HEK293T (cell line): ENCODE measurements at regions not wholly inside any gene's neighbourhood (a gene's known extent, or its start where the extent isn't known, plus 50 kb on each side); places are given as distances from the start of the nearest gene placed in this dataset.
A peak's percentile ranks its signal among the peaks of the same experiment; 100 is the strongest.

Experiments
- CTCF ChIA-PET: fragments of 350-600 bp; formaldehyde crosslinking; extraction: SDS; loops from one replicate; lab custom pipeline; 2021; ENCODE audit warnings: antibody characterized with exemption, inconsistent platforms; lab: Yijun Ruan, JAX
- POLR2A ChIA-PET: fragments of 350-600 bp; formaldehyde crosslinking; extraction: SDS; loops from one replicate; lab custom pipeline; 2020; ENCODE audit warnings: antibody characterized with exemption, inconsistent platforms; lab: Yijun Ruan, JAX
- DNase-seq: peaks from one replicate; pipeline ENCODE4 v3.0.0; 2012; ENCODE audit warnings: mixed read lengths; ENCODE audit errors: extremely low spot score
- ARNT ChIP-seq: fragments of 450-650 bp; IDR thresholded peaks from 2 replicates; pipeline ENCODE4 v1.6.1; 2017; ENCODE audit warnings: mild to moderate bottlenecking
- BHLHE40 ChIP-seq: fragments of 450-650 bp; IDR thresholded peaks from 2 replicates; pipeline ENCODE4 v1.6.1; 2016; ENCODE audit warnings: mild to moderate bottlenecking, moderate library complexity, borderline replicate concordance
- CTBP1 ChIP-seq: fragments of 450-650 bp; IDR thresholded peaks from 2 replicates; pipeline ENCODE4 v1.6.1; 2016; ENCODE audit warnings: borderline replicate concordance
- ELF4 ChIP-seq: fragments of 450-650 bp; IDR thresholded peaks from 2 replicates; pipeline ENCODE4 v1.6.1; 2017; ENCODE audit warnings: antibody characterized with exemption
- FOXA1 ChIP-seq: fragments of 450-650 bp; IDR thresholded peaks from 2 replicates; pipeline ENCODE4 v1.6.1; 2016; ENCODE audit warnings: mild to moderate bottlenecking
- FOXK2 ChIP-seq: fragments of 450-650 bp; IDR thresholded peaks from 2 replicates; pipeline ENCODE4 v1.6.1; 2016; ENCODE audit warnings: mild to moderate bottlenecking
- FOXM1 ChIP-seq: fragments of 450-650 bp; IDR thresholded peaks from 2 replicates; pipeline ENCODE4 v1.6.1; 2017; ENCODE audit warnings: mild to moderate bottlenecking, borderline replicate concordance
- HDGF ChIP-seq: fragments of 450-650 bp; IDR thresholded peaks from 2 replicates; pipeline ENCODE4 v1.6.1; 2017; ENCODE audit warnings: antibody characterized with exemption, borderline replicate concordance
- L3MBTL2 ChIP-seq: fragments of 450-650 bp; conservative IDR thresholded peaks from 2 replicates; pipeline ENCODE4 v1.6.1; 2016; ENCODE audit warnings: mild to moderate bottlenecking
- LEF1 ChIP-seq: fragments of 450-650 bp; IDR thresholded peaks from 2 replicates; pipeline ENCODE4 v1.6.1; 2017; ENCODE audit warnings: mild to moderate bottlenecking, borderline replicate concordance
- NFRKB ChIP-seq: fragments of 450-650 bp; IDR thresholded peaks from 2 replicates; pipeline ENCODE4 v1.6.1; 2016; ENCODE audit warnings: mild to moderate bottlenecking, moderate library complexity
- SP1 ChIP-seq: fragments of 450-650 bp; IDR thresholded peaks from 2 replicates; pipeline ENCODE4 v1.6.1; 2017
- SUZ12 ChIP-seq: fragments of 450-650 bp; IDR thresholded peaks from 2 replicates; pipeline ENCODE4 v1.6.1; 2016; ENCODE audit warnings: mild to moderate bottlenecking
- TARDBP ChIP-seq: fragments of 450-650 bp; IDR thresholded peaks from 2 replicates; pipeline ENCODE4 v1.6.1; 2016
- ZNF384 ChIP-seq: fragments of 450-650 bp; IDR thresholded peaks from 2 replicates; pipeline ENCODE4 v1.6.1; 2016
- TF ChIP-seq, protein P1 (sequence below): fragments of 450-650 bp; IDR thresholded peaks from 2 replicates; pipeline ENCODE4 v1.6.1; 2016

DNA sequence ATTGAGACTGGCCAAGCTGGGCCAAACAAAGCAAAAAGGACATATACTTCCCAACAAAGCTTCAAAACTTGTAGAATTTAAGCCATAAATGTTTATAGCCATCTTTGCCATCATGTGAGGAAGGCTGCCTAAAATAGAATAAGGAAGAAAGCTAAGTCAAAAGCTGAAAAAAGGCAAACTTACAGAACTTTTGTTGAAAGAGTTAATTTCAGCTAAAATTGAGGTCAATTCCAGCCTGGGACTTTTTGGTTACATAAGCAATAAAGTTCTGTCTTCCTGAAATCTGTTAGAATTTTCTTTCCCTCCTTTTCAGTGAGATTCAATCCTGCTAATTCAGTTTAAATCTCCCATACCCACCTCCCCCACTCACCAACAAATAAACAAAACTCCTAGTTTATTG is 227.9 kb upstream of the MARCKS start:
- ChIA-PET POLR2A (no interaction called here), CTCF (interaction anchor here (1.3 kb wide), 1 partner anchor 229 kb away, joined by 3 read pairs; no protein-coding TSS in a partner anchor)
- TF ChIP-seq HDGF = no peak
- no peak for TF ChIP-seq FOXM1
- no peak for TF ChIP-seq NFRKB
- no peak for TF ChIP-seq BHLHE40
- no peak for TF ChIP-seq L3MBTL2
- TF ChIP-seq ZNF384 = no peak
- TF ChIP-seq ELF4 = no peak
- no peak for TF ChIP-seq ARNT
- no peak for TF ChIP-seq SP1
- no peak for TF ChIP-seq CTBP1
- no peak for TF ChIP-seq LEF1
- no peak for TF ChIP-seq FOXK2
- TF ChIP-seq SUZ12 = no peak
- no peak for TF ChIP-seq TARDBP
- no peak for TF ChIP-seq FOXA1
- no peak for DNase-seq

DNA sequence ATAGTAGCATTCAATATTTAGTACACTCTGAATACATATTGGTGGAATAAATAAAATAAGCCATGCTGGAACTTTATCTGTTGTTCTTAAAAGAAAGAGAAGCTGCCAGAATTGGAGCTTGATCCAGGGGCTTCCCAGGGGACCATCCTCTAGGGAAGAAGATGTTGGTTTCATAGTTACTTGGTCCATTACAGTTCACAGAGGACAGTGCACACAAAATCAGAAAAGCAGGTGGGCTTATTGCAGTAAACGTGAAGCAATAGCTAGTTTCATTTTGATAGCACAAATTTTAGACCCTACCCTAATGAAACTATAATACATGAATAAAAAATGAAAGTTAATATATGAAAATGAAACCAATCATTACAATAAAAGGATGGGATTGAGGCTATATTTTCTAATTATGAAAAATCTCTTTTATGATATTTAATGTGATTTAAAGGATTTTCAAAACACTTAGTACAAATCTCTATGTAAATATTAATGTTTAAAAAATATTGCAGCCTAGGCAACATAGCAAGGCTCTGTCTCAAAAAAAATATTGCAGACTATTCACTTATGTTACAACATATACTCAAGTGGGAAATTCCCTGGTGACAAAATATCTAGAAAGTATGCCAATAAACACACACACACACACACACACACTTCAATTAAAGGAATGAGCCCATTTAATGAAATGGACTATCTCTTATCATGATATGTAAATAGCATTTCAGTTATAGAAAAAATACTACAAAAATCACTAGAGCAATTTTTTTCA is 227.0 kb upstream of the MARCKS start:
- DNase-seq = no peak
- no peak for TF ChIP-seq ELF4
- TF ChIP-seq FOXA1 = no peak
- no peak for TF ChIP-seq ZNF384
- no peak for TF ChIP-seq L3MBTL2
- TF ChIP-seq BHLHE40 = no peak
- no peak for TF ChIP-seq HDGF
- TF ChIP-seq, protein P1, sequence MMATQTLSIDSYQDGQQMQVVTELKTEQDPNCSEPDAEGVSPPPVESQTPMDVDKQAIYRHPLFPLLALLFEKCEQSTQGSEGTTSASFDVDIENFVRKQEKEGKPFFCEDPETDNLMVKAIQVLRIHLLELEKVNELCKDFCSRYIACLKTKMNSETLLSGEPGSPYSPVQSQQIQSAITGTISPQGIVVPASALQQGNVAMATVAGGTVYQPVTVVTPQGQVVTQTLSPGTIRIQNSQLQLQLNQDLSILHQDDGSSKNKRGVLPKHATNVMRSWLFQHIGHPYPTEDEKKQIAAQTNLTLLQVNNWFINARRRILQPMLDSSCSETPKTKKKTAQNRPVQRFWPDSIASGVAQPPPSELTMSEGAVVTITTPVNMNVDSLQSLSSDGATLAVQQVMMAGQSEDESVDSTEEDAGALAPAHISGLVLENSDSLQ = no peak
- TF ChIP-seq NFRKB = no peak
- TF ChIP-seq SP1 = no peak
- no peak for TF ChIP-seq LEF1
- no peak for TF ChIP-seq SUZ12
- no peak for TF ChIP-seq TARDBP
- CTCF ChIA-PET = interaction anchor here (0.6 to 1.3 kb wide), 2 partner anchors 228 to 782 kb away, joined by 3 to 9 read pairs; no protein-coding TSS in a partner anchor
- POLR2A ChIA-PET = no interaction called here

DNA sequence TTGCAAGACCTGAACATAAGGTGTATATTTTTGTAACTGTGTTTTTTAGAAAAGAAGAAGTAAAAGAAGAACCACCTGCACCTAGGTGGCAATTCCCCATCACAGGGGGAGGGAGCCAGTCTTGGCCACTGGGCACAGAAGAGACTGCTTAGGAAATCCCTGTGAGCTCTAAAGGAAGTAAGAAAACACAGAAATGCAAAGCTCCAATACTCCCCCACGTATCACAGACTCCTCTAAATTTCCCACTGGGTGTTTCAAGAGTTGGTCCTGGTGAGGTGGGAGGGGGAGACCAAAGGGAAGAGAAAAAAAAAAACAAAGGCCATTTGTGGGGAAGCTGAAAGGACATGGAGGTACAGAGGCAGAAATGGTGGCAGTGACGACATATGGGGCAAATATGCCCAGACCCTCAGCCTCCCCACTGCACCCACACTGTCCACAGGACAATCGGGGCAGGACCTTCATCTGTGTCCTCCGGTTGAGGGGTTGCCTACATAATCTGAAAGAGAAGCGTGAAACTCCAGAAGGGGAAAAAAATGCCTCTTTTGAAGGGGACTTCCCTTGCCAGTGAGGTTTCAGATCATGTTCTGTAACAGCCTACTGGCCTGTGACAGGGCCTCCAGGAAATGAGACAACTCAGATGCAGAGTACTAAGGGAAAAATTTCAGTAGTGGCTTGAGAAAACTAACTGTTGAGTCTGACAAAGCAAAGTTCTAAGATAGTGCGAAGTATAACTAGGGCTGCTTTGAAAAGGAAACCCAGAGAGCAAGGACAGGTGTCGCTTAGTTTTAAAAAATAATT is 226.2 kb upstream of the MARCKS start:
- DNase-seq = no peak
- CTCF ChIA-PET = interaction anchor here (0.6 kb wide), 2 partner anchors 23 to 130 kb away, joined by 3 to 5 read pairs; no protein-coding TSS in a partner anchor
- no peak for TF ChIP-seq ZNF384
- TF ChIP-seq ARNT = no peak
- TF ChIP-seq ELF4 = no peak
- TF ChIP-seq SUZ12 = no peak
- no peak for TF ChIP-seq SP1
- TF ChIP-seq, protein P1 = no peak
- no peak for TF ChIP-seq L3MBTL2
- TF ChIP-seq LEF1 = no peak
- no peak for TF ChIP-seq FOXK2
- no peak for TF ChIP-seq FOXM1
- TF ChIP-seq HDGF = no peak
- POLR2A ChIA-PET = no interaction called here

DNA sequence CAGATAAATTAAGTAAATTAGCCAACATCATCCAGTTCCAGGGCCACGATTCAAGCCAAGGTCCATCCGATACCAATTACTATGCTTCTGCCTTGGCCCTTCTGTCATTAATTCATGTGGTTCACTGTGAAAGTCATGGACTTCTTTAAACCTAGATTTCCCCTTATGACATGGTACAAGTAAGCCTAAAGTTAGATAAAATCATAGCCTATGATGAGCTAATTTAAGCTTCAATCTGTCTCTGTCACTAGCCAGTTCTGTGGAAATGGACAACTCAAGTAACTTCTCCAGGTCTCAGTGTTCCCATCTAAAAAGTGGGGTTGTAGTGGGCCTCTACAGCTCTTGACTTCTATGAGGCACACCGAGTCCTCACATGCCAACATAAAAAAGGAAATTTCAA is 225.5 kb upstream of the MARCKS start:
- CTCF ChIA-PET = no interaction called here
- POLR2A ChIA-PET = no interaction called here
- DNase-seq = no peak
- TF ChIP-seq CTBP1 = no peak
- TF ChIP-seq LEF1 = no peak
- TF ChIP-seq BHLHE40 = no peak
- TF ChIP-seq, protein P1 = no peak
- no peak for TF ChIP-seq FOXM1
- TF ChIP-seq NFRKB = no peak

DNA sequence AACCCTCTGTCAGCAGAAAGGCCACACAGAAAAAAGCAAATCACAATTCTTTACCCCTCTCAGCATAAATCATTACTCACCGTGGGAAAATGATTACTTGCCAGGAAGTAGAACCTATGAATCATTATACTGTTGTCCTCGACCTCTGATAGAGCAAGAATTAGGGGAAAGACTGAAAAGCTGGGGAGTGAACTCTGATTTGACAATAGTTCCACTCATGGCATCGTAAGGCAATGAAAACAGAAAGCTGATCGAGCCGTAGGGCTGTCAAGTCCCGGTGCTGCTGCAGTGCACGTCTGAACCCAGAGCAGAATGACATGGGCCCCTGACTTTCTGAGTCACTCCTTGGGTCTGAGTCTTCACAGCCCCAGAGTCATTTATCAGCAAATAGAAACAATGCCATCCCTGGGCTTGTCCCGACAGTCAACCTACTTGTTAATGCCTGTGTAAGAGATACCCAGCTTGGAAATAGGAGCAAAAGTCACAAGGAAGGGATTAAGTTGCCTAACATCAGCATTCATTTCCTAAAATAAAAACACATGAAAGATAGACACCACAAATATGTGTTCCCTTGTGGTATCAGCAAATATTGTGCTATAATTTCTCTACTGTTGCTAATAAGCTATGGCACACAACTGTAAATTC is 224.8 kb upstream of the MARCKS start:
- CTCF ChIA-PET = interaction anchor here (0.7 to 1.2 kb wide), 4 partner anchors 10 to 227 kb away, joined by 3 to 5 read pairs (median 3); no protein-coding TSS in a partner anchor
- TF ChIP-seq, protein P1 = peak; percentile 60
- 0 out of 2 replicates have a peak, but pooled peaks have one; percentile 41 for TF ChIP-seq ZNF384
- no peak for TF ChIP-seq ELF4
- no peak for TF ChIP-seq LEF1
- POLR2A ChIA-PET = interaction anchor here (0.8 kb wide), 1 partner anchor 227 kb away, joined by 4 read pairs; no protein-coding TSS in a partner anchor
- no peak for DNase-seq
